GM19035 (cell line): ENCODE measurements at regions not wholly inside any gene's neighbourhood (a gene's known extent, or its start where the extent isn't known, plus 50 kb on each side); places are given as distances from the start of the nearest gene placed in this dataset.

ENCODE experiments used
- ATAC-seq: cut with Tn5 transposase; IDR thresholded peaks from one replicate; pipeline ENCODE4 v1.9.1; 2021; ENCODE audit not compliant: unreplicated experiment

DNA sequence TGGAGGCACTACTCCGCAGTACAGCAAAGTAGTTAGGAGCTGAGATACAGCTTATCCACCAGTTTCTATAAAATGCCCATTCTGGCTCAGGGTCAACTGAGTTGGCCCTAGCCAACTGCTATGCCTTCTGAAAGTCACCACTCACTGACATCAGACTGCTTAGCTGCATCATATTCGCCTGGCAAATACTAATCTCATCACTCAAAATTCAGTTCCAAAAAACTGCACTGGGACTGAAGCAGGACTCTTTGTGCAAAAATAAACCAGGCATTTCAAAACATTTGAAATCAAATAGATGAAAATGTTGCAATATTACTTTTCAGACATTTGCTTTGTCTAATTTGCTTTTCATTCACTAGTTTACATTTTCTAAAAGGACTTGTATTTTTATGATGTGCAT, 230.0 kb downstream of the ALDH8A1 start:
- ATAC-seq, result no peak

GRCh38 chr6:134719286-134719685, 230.6 kb downstream of the ALDH8A1 start:
- ATAC-seq, result no peak

DNA sequence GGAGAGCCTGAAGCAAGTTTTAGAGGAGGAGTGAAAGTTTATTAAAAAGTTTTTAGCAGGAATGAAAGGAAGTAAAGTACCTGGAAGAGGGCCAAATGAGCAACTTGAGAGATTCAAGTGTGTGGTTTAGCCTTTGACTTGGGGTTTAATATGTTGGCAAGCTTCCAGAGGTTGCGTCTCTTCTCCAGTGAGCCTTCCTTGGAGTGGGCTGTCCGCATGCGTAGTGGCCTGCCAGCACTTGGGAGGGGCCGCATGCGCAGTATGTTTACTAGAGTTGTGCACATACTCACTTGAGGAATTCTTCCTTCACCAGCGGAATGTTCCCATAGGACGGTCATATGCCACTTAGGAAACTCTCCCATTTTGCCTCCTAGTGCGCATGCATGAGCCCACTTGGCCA, 235.2 kb downstream of the ALDH8A1 start:
- no peak for ATAC-seq

DNA sequence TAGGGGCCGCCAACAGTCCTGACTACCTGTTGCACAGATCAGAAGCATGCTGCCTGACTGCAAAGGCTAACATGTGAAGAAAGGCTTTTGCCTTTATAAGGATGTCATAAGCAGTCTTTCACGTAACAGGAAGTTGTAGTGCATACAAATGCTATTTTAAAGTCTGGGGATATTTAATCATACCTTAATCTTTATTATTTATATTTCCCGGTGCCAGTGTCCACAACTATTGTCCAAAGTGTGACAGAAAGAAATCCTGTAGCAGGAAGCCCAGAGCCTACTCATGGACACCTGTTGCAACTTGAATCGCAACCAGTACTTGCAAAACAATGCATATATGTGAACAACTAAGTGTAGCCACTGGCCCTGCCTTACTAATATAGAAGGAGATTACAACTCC, 235.8 kb downstream of the ALDH8A1 start:
- ATAC-seq, result no peak

GRCh38 chr6:134712311-134712710, 237.6 kb downstream of the ALDH8A1 start:
- no peak for ATAC-seq

GRCh38 chr6:134708079-134708478, 241.8 kb downstream of the ALDH8A1 start:
- no peak for ATAC-seq

GRCh38 chr6:134707342-134708031, 242.4 kb downstream of the ALDH8A1 start:
- no peak for ATAC-seq

DNA sequence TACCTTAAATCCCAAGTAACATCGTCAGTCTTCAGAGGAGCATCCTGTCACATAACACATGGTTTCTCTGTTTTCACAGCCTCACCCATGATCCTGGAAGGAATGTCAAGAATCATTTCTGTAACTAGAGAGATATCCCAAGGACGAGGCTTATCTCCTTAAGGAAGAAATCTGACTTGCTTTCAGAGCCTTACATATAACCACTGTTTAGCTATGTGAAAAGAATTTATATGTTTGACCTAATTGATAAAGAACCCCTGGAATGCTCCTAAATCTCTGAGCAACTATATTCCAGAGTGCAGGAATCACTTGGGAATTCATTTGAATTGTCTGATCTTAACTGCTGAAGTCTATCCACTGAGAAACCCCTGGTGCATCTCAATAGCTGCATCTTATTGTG, 243.1 kb downstream of the ALDH8A1 start:
- no peak for ATAC-seq

DNA sequence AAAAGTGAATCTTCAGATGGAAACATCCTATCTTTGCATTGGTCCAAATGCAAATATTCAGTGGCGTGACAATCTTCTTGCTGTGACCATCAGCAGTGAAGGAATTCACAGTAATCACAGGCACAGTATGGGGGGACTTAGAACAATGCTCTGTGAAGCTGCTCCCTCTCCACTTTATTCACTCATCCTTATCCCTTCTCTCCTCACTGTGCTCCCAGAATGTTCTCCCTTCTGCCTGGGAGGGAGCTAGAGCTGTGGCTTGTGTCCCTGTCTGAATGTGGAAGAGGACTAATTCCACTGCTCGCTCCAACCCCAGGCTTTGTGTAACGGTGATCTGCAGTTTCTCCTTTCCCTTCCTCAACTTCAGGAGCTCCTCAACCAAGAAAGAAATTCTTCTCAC, 243.7 kb downstream of the ALDH8A1 start:
- ATAC-seq, result no peak

GRCh38 chr6:134703206-134703605, 246.7 kb downstream of the ALDH8A1 start:
- ATAC-seq, result no peak

GRCh38 chr6:134702279-134702678, 247.6 kb downstream of the ALDH8A1 start:
- ATAC-seq, result no peak

DNA sequence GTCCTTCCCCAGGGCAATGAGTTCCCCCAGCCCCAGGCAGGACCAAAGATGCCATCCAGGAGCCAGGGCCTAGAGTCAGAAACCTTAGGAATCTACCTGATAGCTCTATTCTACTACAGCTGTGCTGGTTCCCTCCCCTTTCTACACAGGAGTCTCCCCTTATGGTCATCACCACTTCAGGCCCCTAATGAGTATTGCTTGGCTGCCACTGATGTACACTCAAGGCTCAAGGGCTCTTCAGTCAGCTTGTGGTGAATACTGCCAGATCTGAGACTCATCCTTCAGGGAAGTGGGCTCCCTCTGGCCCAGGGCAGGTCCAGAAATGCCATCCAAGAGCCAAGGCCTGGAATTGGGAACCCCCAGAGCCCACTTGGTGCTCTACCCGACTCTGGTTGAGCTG, 248.6 kb downstream of the ALDH8A1 start:
- no peak for ATAC-seq

DNA sequence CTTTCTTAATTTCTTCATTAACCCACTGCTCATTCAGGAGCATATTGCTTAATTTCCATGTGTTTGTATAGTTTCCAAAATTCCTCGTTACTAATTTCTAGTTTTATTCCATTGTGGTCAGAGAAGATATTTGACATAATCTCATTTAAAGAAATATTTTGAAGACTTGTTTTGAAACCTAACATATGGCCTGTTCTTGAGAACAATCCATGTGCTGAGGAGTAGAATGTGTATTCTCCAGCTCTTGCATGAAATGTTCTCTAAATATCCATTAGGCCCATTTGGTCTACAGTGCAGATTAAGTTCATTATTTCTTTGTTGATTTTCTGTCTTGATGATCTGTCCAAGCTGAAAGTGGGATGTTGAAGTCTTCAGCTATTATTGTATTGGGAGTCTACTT, 251.7 kb downstream of the ALDH8A1 start:
- ATAC-seq, result no peak

GRCh38 chr6:134692008-134692407, 257.9 kb downstream of the ALDH8A1 start:
- no peak for ATAC-seq

GRCh38 chr6:134691180-134691579, 258.7 kb downstream of the ALDH8A1 start:
- no peak for ATAC-seq

GRCh38 chr6:134690048-134690447, 259.9 kb downstream of the ALDH8A1 start:
- no peak for ATAC-seq

DNA sequence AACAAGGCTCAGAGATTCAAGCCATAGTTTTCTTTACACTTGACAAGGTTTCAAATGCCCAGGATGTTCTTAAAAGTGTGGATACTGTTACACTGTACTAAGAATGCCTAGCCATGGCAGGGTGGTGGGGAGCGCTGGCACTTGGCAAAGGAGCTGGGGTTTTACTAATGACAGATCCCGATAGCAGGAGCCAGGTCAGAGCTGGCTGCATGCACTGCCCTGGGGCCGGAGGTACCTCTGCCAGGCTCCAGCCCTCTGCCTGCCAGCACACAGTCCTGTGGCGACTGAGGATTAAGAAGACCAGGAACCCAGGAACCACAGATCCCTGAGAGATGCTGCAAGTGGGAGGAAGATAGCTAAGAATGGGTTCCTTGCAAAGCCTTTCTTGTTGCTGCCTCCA, 260.3 kb downstream of the ALDH8A1 start:
- ATAC-seq, result no peak

DNA sequence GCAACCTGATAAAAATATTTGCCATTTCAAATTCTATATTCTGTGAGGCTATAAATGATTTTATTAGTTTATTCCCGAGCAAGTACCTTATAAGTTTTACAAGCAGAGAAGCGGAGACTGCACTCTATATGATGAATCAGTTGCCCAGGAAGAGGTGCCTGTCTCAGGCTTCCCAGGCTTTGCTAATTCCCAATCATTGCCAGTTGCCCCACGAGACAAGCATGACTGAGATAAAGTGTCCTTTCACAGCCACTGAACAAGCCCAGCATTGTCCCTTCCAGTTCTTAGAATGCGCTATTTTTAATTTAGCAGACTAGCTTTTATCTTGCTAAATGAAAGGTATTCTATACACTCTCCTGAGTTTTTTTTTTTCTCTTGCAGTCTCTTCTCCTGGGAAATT, 260.7 kb downstream of the ALDH8A1 start:
- ATAC-seq, result no peak

DNA sequence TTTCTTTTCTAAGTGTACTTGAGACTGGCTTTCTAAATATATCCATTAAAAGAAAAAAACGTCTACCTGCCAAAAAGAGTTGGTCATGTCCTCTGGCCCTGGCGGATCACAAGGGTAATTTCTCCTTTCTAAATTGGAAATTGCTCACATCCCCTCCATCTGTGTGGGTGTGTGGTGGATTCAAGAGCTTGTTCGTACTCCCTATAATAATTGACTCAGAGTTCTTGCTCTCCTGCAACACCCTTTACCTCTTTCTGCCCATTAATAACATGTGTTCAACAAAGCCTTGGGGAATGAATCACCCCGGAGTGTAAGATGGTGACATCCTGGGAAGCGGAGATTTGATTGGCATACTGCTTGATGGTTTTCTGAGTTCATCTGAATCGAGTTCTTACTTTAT, 263.8 kb downstream of the ALDH8A1 start:
- no peak for ATAC-seq

DNA sequence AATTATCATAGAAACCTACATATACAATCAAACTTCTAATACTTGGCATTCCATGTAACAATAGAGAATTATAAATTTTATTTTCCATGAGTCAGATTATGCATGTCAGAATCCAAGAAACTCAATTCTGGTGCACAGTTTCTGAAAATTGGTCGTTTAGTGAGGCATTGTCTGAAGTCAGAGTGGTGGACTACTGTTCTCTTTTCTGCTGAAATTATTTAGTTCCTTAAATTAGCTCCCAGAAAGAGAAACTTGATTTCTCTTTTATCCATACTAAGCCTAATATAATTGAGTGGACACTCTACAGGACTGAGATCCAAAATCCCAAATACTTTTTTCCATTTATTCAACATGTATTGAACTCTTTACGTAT, 265.5 kb downstream of the ALDH8A1 start:
- no peak for ATAC-seq

DNA sequence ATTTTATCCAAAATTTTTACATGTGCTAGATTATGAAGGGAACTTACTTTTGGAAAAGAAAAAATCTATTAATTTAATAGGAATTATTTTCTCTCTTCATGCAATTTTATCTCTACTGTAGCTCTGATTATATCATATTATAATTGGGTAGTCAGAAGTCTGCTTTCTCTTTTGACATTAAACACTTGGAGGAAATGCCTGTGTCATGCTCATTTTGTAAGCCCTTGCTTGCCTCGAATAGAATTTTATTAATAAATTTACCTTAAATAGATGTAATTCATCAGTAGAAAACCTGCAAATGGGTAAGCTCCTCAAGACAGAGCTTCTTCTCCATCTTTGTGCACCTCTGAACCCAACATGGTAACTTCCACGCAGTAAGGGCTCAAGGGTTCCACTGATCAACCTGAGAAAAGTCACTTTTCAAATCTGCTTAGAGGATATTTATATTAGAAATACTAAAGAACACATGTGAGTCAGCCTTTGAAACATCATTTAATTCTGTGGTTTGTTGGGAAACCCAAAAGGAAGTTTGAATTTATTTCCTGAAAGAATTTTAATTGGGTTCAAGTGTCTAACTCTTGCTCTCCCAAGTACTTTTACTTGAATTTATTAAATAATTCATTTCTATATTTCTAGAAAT, 266.0 kb downstream of the ALDH8A1 start:
- ATAC-seq, result no peak

GRCh38 chr6:134680433-134680832, 269.5 kb downstream of the ALDH8A1 start:
- ATAC-seq, result no peak

- ATAC-seq, result no peak
Measured at GRCh38 chr6:134680021-134680420, 269.9 kb downstream of the ALDH8A1 start.
